ENCODE measurements at regions not wholly inside any gene's neighbourhood (a gene's known extent, or its start where the extent isn't known, plus 50 kb on each side); places are given as distances from the start of the nearest gene placed in this dataset.

DNA sequence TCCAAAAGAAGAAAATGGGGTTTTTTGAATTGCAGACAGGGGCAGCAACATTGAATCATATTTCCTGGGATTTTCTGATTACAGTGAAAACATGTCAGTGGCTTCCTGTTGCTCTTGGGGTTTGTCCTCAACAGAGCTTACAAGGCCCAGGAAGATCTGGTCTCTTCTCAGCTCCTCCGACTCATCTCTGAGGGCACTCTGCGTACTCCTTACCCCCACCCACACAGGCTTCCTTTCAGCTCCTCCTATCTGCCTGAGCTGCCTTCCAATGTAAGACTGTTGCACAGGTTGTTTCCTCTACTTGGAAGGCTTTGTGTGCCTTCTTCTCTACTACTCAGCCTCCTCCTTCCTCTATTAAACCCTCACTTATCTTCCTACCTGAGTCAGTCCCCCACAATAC is 245.1 kb upstream of the MEF2C start:
- Mint-ChIP-seq H3K36me3 (ENCODE audit: unreplicated experiment) (no peaks in the 10 kb centered on the region), H3K27me3 (ENCODE audit: unreplicated experiment) (no peaks in the 10 kb centered on the region), H3K27ac (ENCODE audit: unreplicated experiment) (no peak overlapping the region), H3K4me3 (ENCODE audit: unreplicated experiment) (no peak overlapping the region), H3K9me3 (ENCODE audit: unreplicated experiment) (no peaks in the 10 kb centered on the region), H3K4me1 (ENCODE audit: unreplicated experiment) (peaks cover 3% of the 10 kb centered on the region)
- DNase-seq (ENCODE audit: extremely low spot score, unreplicated experiment) = no peak
- TF ChIP-seq, protein P1, sequence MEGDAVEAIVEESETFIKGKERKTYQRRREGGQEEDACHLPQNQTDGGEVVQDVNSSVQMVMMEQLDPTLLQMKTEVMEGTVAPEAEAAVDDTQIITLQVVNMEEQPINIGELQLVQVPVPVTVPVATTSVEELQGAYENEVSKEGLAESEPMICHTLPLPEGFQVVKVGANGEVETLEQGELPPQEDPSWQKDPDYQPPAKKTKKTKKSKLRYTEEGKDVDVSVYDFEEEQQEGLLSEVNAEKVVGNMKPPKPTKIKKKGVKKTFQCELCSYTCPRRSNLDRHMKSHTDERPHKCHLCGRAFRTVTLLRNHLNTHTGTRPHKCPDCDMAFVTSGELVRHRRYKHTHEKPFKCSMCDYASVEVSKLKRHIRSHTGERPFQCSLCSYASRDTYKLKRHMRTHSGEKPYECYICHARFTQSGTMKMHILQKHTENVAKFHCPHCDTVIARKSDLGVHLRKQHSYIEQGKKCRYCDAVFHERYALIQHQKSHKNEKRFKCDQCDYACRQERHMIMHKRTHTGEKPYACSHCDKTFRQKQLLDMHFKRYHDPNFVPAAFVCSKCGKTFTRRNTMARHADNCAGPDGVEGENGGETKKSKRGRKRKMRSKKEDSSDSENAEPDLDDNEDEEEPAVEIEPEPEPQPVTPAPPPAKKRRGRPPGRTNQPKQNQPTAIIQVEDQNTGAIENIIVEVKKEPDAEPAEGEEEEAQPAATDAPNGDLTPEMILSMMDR (IDR thresholded peaks at IDR 0.05) = no peak

DNA sequence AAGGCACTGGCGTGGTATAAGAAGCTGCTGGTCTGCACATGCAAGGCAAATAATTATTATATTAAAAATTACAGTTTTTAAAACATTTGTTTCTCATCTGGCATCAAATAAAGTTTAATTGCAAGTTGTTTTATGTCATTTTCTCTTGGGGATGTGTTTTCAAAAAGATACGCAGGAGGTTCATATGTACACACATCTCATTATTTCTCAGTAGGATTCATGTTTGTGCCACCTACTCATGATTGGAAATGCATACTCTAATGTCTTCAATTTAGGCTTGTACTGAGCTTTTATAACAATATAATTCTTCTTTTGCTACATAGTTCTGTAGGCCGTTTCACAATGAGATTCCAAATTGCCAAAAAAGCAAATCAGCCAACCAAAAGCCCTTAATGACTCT is 244.2 kb upstream of the MEF2C start:
- no peak overlapping the region for H3K27ac Mint-ChIP-seq (ENCODE audit: unreplicated experiment)
- no peaks in the 10 kb centered on the region for H3K9me3 Mint-ChIP-seq (ENCODE audit: unreplicated experiment)
- DNase-seq (ENCODE audit: extremely low spot score, unreplicated experiment) = no peak
- H3K4me3 Mint-ChIP-seq (ENCODE audit: unreplicated experiment) = no peak overlapping the region
- no peaks in the 10 kb centered on the region for H3K36me3 Mint-ChIP-seq (ENCODE audit: unreplicated experiment)
- TF ChIP-seq, protein P1 (IDR thresholded peaks at IDR 0.05) = no peak
- no peaks in the 10 kb centered on the region for H3K27me3 Mint-ChIP-seq (ENCODE audit: unreplicated experiment)
- peaks cover 3% of the 10 kb centered on the region for H3K4me1 Mint-ChIP-seq (ENCODE audit: unreplicated experiment)

DNA sequence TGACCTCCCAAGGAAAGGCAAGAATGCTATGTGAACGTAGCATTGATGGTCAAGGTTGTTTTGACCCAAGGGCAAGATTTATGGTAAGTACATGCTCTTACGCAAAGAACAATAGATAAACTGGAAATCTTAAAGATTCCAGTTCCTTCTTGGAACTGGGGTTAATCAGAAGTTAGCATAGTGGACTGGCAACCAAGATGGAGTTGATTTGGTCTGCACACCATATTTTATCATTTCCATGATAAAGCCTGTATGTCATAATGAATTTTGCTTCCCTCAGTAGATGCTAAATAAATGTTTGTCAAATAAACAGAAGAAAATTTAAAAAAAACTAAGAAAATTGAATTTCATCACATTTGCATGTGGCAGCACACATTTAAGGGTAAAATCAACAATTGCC is 242.4 kb upstream of the MEF2C start:
- H3K27me3 Mint-ChIP-seq (ENCODE audit: unreplicated experiment) = no peaks in the 10 kb centered on the region

DNA sequence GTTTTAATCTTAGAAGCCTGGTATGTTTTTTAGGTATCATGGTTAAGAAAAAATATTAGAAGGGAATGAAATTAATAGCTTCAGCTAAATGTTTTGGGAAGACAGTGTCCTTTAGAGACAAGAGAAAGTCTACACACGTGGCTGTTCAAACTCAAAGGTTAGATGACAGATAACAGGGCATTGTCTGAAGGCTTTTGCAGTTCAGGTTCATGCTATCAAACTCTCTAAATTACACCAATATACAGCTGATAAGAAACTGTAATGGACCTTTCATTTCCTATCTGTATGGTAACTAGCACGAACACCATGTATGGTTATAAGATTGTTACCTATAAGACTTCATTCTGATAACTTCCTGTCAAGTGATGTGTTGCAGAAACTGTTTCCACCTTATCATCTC is 240.6 kb upstream of the MEF2C start:
- H3K9me3 Mint-ChIP-seq (ENCODE audit: unreplicated experiment) = no peaks in the 10 kb centered on the region
- DNase-seq (ENCODE audit: extremely low spot score, unreplicated experiment) = no peak
- no peaks in the 10 kb centered on the region for H3K27me3 Mint-ChIP-seq (ENCODE audit: unreplicated experiment)
- peaks cover 3% of the 10 kb centered on the region for H3K4me1 Mint-ChIP-seq (ENCODE audit: unreplicated experiment)
- TF ChIP-seq, protein P1 (IDR thresholded peaks at IDR 0.05) = no peak
- no peak overlapping the region for H3K27ac Mint-ChIP-seq (ENCODE audit: unreplicated experiment)
- no peak overlapping the region for H3K4me3 Mint-ChIP-seq (ENCODE audit: unreplicated experiment)
- H3K36me3 Mint-ChIP-seq (ENCODE audit: unreplicated experiment) = no peaks in the 10 kb centered on the region

More for the DNA sequence above, 242.4 kb upstream of the MEF2C start:
- Mint-ChIP-seq H3K4me1 (ENCODE audit: unreplicated experiment) (peaks cover 3% of the 10 kb centered on the region), H3K4me3 (ENCODE audit: unreplicated experiment) (no peak overlapping the region), H3K36me3 (ENCODE audit: unreplicated experiment) (no peaks in the 10 kb centered on the region), H3K9me3 (ENCODE audit: unreplicated experiment) (no peaks in the 10 kb centered on the region), H3K27ac (ENCODE audit: unreplicated experiment) (no peak overlapping the region)
- TF ChIP-seq, protein P1 (IDR thresholded peaks at IDR 0.05) = no peak
- no peak for DNase-seq (ENCODE audit: extremely low spot score, unreplicated experiment)

DNA sequence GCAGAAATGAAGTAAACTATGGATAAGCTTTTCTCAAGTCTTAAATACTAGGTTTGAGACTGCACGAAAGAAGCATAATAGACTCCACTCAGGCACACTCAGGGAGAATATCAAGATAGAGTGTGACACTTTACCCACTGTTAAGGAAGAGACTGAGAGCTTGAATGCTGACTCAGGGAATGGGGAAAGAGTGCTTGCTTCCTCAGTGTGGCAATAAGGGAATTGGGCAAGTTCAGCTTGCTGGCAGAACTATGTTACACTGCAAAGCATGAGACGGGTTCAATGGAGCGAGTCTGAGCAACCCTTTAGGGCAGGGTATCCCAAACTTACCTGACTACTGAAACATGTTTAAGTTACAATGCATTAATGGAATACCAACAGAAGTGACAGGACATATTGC is 237.7 kb upstream of the MEF2C start:
- Mint-ChIP-seq H3K4me1 (ENCODE audit: unreplicated experiment) (peaks cover 2% of the 10 kb centered on the region), H3K9me3 (ENCODE audit: unreplicated experiment) (no peaks in the 10 kb centered on the region), H3K36me3 (ENCODE audit: unreplicated experiment) (no peaks in the 10 kb centered on the region), H3K27ac (ENCODE audit: unreplicated experiment) (no peak overlapping the region), H3K27me3 (ENCODE audit: unreplicated experiment) (no peaks in the 10 kb centered on the region), H3K4me3 (ENCODE audit: unreplicated experiment) (no peak overlapping the region)
- DNase-seq (ENCODE audit: extremely low spot score, unreplicated experiment) = no peak
- TF ChIP-seq, protein P1 (IDR thresholded peaks at IDR 0.05) = no peak
